IMR-90 (cell line): ENCODE measurements at regions not wholly inside any gene's neighbourhood (a gene's known extent, or its start where the extent isn't known, plus 50 kb on each side); places are given as distances from the start of the nearest gene placed in this dataset.

ENCODE experiments used
- ATAC-seq: fragments of 200-7000 bp; cut with Tn5 transposase; 2 replicates; pipeline ENCODE4 v1.9.1; 2020; ENCODE audit warnings: low read depth, mild to moderate bottlenecking, moderate library complexity
- BruUV-seq: library from RNA; stranded (reverse); fragments of 400-500 nt; replicated peaks from 2 replicates; lab custom pipeline; 2021; lab: Mats Ljungman, UMichigan
- CTCF ChIA-PET: fragments of 300-600 bp; formaldehyde crosslinking; extraction: SDS; loops from one replicate; lab custom pipeline; 2021; ENCODE audit warnings: antibody characterized with exemption; lab: Yijun Ruan, JAX
- POLR2A ChIA-PET: fragments of 300-600 bp; sonication (Branson Sonifier 250); formaldehyde crosslinking; loops from one replicate; lab custom pipeline; 2022; ENCODE audit warnings: antibody characterized with exemption; ENCODE audit not compliant: unreplicated experiment; lab: Charles Lee
- DNase-seq: peaks from one replicate; pipeline ENCODE4 v3.0.0; 2013
- H2AFZ ChIP-seq: replicated peaks from 2 replicates; pipeline ENCODE3; 2013; ENCODE audit warnings: low read length, mild to moderate bottlenecking; ENCODE audit not compliant: poor library complexity
- H2AK5ac ChIP-seq: 2 replicates; pipeline ENCODE4 v1.6.1; 2013; ENCODE audit warnings: low read depth, low read length, inconsistent platforms
- H2AK9ac ChIP-seq: replicated peaks from 2 replicates; pipeline ENCODE3; 2013; ENCODE audit warnings: mild to moderate bottlenecking, low read depth, low read length, moderate library complexity; ENCODE audit not compliant: poor library complexity
- H2BK120ac ChIP-seq: 2 replicates; pipeline ENCODE4 v1.6.1; 2013; ENCODE audit warnings: low read depth, low read length, inconsistent platforms
- H2BK15ac ChIP-seq: 3 replicates; pipeline ENCODE4 v1.6.1; 2013; ENCODE audit warnings: low read depth, low read length, inconsistent platforms
- H2BK20ac ChIP-seq: 2 replicates; pipeline ENCODE4 v1.6.1; 2013; ENCODE audit warnings: low read depth, mild to moderate bottlenecking, inconsistent platforms, low read length, moderate library complexity
- H2BK5ac ChIP-seq: 2 replicates; pipeline ENCODE4 v1.6.1; 2013; ENCODE audit warnings: mild to moderate bottlenecking, low read depth, low read length, inconsistent platforms; ENCODE audit not compliant: poor library complexity, severe bottlenecking
- H3K14ac ChIP-seq: replicated peaks from 2 replicates; pipeline ENCODE4 v1.6.1; 2013; ENCODE audit warnings: low read depth, low read length, inconsistent platforms
- H3K18ac ChIP-seq: 2 replicates; pipeline ENCODE4 v1.6.1; 2013; ENCODE audit warnings: low read depth, low read length, control low read depth
- H3K23ac ChIP-seq: 2 replicates; pipeline ENCODE4 v1.6.1; 2013; ENCODE audit warnings: low read depth, low read length, inconsistent platforms
- H3K27ac ChIP-seq: 2 replicates; pipeline ENCODE4 v1.5.1; 2013; ENCODE audit warnings: mild to moderate bottlenecking, control low read depth, low read length; ENCODE audit not compliant: insufficient read depth
- H3K27me3 ChIP-seq: 2 replicates; pipeline ENCODE4 v1.6.1; 2013; ENCODE audit warnings: low read length; ENCODE audit not compliant: control insufficient read depth, insufficient read depth
- H3K36me3 ChIP-seq: 2 replicates; pipeline ENCODE4 v1.6.1; 2013; ENCODE audit warnings: low read length, mixed read lengths; ENCODE audit not compliant: control insufficient read depth, insufficient read depth
- H3K4ac ChIP-seq: 2 replicates; pipeline ENCODE4 v1.6.1; 2013; ENCODE audit warnings: low read depth, low read length, inconsistent platforms
- H3K4me1 ChIP-seq: 2 replicates; pipeline ENCODE4 v1.6.1; 2013; ENCODE audit warnings: low read length, mixed read lengths; ENCODE audit not compliant: control insufficient read depth, insufficient read depth
- H3K4me2 ChIP-seq: 2 replicates; pipeline ENCODE4 v1.6.1; 2013; ENCODE audit warnings: low read depth, mild to moderate bottlenecking, control low read depth, low read length, moderate library complexity
- H3K4me3 ChIP-seq: 2 replicates; pipeline ENCODE4 v1.5.1; 2013; ENCODE audit warnings: low read depth, mild to moderate bottlenecking, control low read depth, low read length, moderate library complexity; ENCODE audit not compliant: insufficient read depth
- H3K56ac ChIP-seq: 2 replicates; pipeline ENCODE4 v1.6.1; 2013; ENCODE audit warnings: low read length, inconsistent platforms; ENCODE audit not compliant: insufficient read depth; ENCODE audit errors: extremely low read depth
- H3K79me1 ChIP-seq, 2 experiments: 2 replicates each; pipeline ENCODE4 v1.6.1; 2013; ENCODE audit warnings: low read length in 2 of 2, inconsistent platforms in 1 of 2, low read depth in 1 of 2
- H3K9ac ChIP-seq: 2 replicates; pipeline ENCODE4 v1.6.1; 2013; ENCODE audit warnings: low read depth, low read length, control low read depth
- H3K9me1 ChIP-seq: 2 replicates; pipeline ENCODE4 v1.6.1; 2013; ENCODE audit warnings: low read length, inconsistent platforms; ENCODE audit not compliant: insufficient read depth
- H3K9me3 ChIP-seq: 2 replicates; pipeline ENCODE4 v1.6.1; 2013; ENCODE audit warnings: low read length; ENCODE audit not compliant: control insufficient read depth, insufficient read depth
- H4K20me1 ChIP-seq: 2 replicates; pipeline ENCODE4 v1.6.1; 2013; ENCODE audit warnings: low read length, inconsistent platforms; ENCODE audit not compliant: insufficient read depth
- H4K5ac ChIP-seq: 2 replicates; pipeline ENCODE4 v1.6.1; 2013; ENCODE audit warnings: mild to moderate bottlenecking, low read depth, low read length, control low read depth
- H4K8ac ChIP-seq, 2 experiments: 2 replicates each; pipeline ENCODE4 v1.6.1; 2013; ENCODE audit warnings: low read depth in 2 of 2, low read length in 2 of 2, control low read depth in 1 of 2, inconsistent platforms in 1 of 2
- H4K91ac ChIP-seq: 2 replicates; pipeline ENCODE4 v1.6.1; 2013; ENCODE audit warnings: low read depth, low read length, inconsistent platforms; ENCODE audit not compliant: insufficient read depth
- BHLHE40 ChIP-seq: fragments of 150-350 bp; IDR thresholded peaks from 2 replicates; pipeline ENCODE4 v1.6.1; 2016; ENCODE audit warnings: mild to moderate bottlenecking, low read depth, low read length
- MAFK ChIP-seq: IDR thresholded peaks from 2 replicates; pipeline ENCODE4 v1.6.1; 2012; ENCODE audit warnings: low read depth, low read length, improper control_type of control experiment
- RFX5 ChIP-seq: IDR thresholded peaks from 2 replicates; pipeline ENCODE4 v1.8.0; 2012; ENCODE audit warnings: low read depth, mild to moderate bottlenecking, low read length, moderate library complexity
- WGBS, 2 experiments: methylation state at CpG; one replicate each; pipeline versions ENCODE4 v1.1.5 to v1.1.7; 2013; ENCODE audit warnings: missing lambda C conversion rate in 2 of 2; ENCODE audit not compliant: insufficient read length in 1 of 2; ENCODE audit errors: extremely low coverage in 2 of 2; 5-methylcytosine and 5-hydroxymethylcytosine counted together
- dilution Hi-C: fragments of 300-500 bp; cut with HindIII; formaldehyde crosslinking; loops from one replicate; pipeline ENCODE4 v1.14.3; 2018; ENCODE audit warnings: low sequenced_read_pairs; ENCODE audit not compliant: unreplicated experiment
- in situ Hi-C: fragments of 300-500 bp; cut with MboI; formaldehyde crosslinking; loops from 3 replicates; pipeline ENCODE4 v1.14.3; 2019; ENCODE audit warnings: low sequenced_read_pairs, inconsistent platforms, mixed read lengths
- intact Hi-C: fragments of 100-400 bp; cut with micrococcal nuclease; formaldehyde crosslinking; loops from 2 replicates; pipeline ENCODE4 v1.10.0; 2022

GRCh38 chr3:68176600-68176999 is 522.2 kb upstream of the SUCLG2 start:
- Histone ChIP-seq H2BK120ac (no peak overlapping the region), H3K4me2 (no peak overlapping the region), H4K20me1 (no peaks in the 10 kb centered on the region), H3K36me3 (no peaks in the 10 kb centered on the region), H2AK5ac (no peak overlapping the region), H3K9ac (no peak overlapping the region), H2BK20ac (no peak overlapping the region), H3K9me1 (no peaks in the 10 kb centered on the region), H3K4me3 (no peak overlapping the region), H3K27me3 (no peaks in the 10 kb centered on the region), H4K8ac (no peak overlapping the region), H4K5ac (no peak overlapping the region), H3K9me3 (peaks cover 4% of the 10 kb centered on the region; the same call in 1 of the 2 replicates), H2BK15ac (no peak overlapping the region), H3K18ac (no peak overlapping the region), H3K56ac (no peak overlapping the region), H3K4ac (no peak overlapping the region), H3K79me1 (no peaks in the 10 kb centered on the region), H3K23ac (no peak overlapping the region), H4K91ac (no peak overlapping the region), H2AFZ (no peak overlapping the region), H2AK9ac (no peak overlapping the region), H2BK5ac (no peak overlapping the region), H3K4me1 (no peaks in the 10 kb centered on the region), H3K14ac (no peak overlapping the region), H3K27ac (no peak overlapping the region)
- ChIA-PET CTCF (no interaction called here), POLR2A (no interaction called here)
- dilution Hi-C loops (no loop called here), intact Hi-C loops (no loop called here), in situ Hi-C loops (no loop called here)
- DNase-seq (no peak), ATAC-seq (no peak)
- BruUV-seq = no TSS peak
- no peak for TF ChIP-seq RFX5
- TF ChIP-seq MAFK = peak; percentile 58
- TF ChIP-seq BHLHE40 = no peak
- no CpG with 5 or more reads among the region's 1 CpG for WGBS, 2 experiments
